MM.1S (cell line): ENCODE measurements at regions not wholly inside any gene's neighbourhood (a gene's known extent, or its start where the extent isn't known, plus 50 kb on each side); places are given as distances from the start of the nearest gene placed in this dataset.

Source experiments
- EZH2phosphoT487 ChIP-seq: fragments of 300-600 bp; sonication (generic); IDR thresholded peaks from 2 replicates; pipeline ENCODE4 v1.6.1; 2018; ENCODE audit warnings: antibody characterized with exemption, low read length
- TF ChIP-seq, protein P1 (sequence below): fragments of 300-600 bp; sonication (generic); IDR thresholded peaks from 2 replicates; pipeline ENCODE4 v1.5.1; 2016; ENCODE audit warnings: antibody characterized with exemption, low read length, mixed read lengths

DNA sequence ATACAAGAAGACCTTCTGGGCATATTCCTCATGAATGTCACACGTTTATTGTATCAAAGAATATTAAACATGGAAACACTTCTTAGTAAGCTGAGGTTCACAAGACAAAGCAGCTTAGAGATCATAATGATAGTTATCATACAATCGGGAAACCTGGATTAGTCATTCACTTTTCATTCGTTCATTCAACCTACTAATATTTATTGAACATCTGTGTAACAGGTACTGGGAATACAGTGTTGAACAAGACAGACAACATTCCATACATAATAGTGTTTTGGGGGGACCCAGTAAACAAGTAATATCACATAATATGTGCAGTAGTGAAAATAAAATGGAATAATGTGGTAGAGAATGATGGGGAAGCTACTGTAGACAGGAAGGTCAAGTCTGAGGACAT lies 100.6 kb upstream of the GRIP1 start:
- TF ChIP-seq, protein P1, sequence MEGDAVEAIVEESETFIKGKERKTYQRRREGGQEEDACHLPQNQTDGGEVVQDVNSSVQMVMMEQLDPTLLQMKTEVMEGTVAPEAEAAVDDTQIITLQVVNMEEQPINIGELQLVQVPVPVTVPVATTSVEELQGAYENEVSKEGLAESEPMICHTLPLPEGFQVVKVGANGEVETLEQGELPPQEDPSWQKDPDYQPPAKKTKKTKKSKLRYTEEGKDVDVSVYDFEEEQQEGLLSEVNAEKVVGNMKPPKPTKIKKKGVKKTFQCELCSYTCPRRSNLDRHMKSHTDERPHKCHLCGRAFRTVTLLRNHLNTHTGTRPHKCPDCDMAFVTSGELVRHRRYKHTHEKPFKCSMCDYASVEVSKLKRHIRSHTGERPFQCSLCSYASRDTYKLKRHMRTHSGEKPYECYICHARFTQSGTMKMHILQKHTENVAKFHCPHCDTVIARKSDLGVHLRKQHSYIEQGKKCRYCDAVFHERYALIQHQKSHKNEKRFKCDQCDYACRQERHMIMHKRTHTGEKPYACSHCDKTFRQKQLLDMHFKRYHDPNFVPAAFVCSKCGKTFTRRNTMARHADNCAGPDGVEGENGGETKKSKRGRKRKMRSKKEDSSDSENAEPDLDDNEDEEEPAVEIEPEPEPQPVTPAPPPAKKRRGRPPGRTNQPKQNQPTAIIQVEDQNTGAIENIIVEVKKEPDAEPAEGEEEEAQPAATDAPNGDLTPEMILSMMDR = no peak
- no peak for TF ChIP-seq EZH2phosphoT487
